OCI-LY3 (cell line): ENCODE measurements at regions not wholly inside any gene's neighbourhood (a gene's known extent, or its start where the extent isn't known, plus 50 kb on each side); places are given as distances from the start of the nearest gene placed in this dataset.

Experiments used
- H2AFZ ChIP-seq: fragments of 200-600, 300-600 bp; shearing (Covaris generic); 2 replicates; pipeline ENCODE4 v1.6.0; 2014; ENCODE audit warnings: antibody characterized with exemption, low read depth, low read length
- H3K27ac ChIP-seq: fragments of 200-600, 300-600 bp; sonication (generic); 2 replicates; pipeline ENCODE4 v1.5.1; 2014; ENCODE audit warnings: mild to moderate bottlenecking, low read length, moderate library complexity, mixed read lengths
- H3K27me3 ChIP-seq: fragments of 200-600, 300-600 bp; sonication (generic); 2 replicates; pipeline ENCODE4 v1.6.1; 2014; ENCODE audit warnings: low read depth, low read length, mixed read lengths
- H3K36me3 ChIP-seq: fragments of 200-600, 300-600 bp; sonication (generic); replicated peaks from 2 replicates; pipeline ENCODE3; 2014; ENCODE audit warnings: low read depth, low read length, mixed read lengths
- H3K4me1 ChIP-seq: fragments of 300-600, 200-600 bp; sonication (generic); 2 replicates; pipeline ENCODE4 v1.6.1; 2014; ENCODE audit warnings: low read length, mixed read lengths
- H3K4me2 ChIP-seq: fragments of 200-600, 300-600 bp; sonication (generic); 2 replicates; pipeline ENCODE4 v1.6.1; 2014; ENCODE audit warnings: low read length, mixed read lengths
- H3K4me3 ChIP-seq: fragments of 300-600, 200-600 bp; sonication (generic); 2 replicates; pipeline ENCODE4 v1.5.1; 2014; ENCODE audit warnings: antibody characterized with exemption, mild to moderate bottlenecking, low read length, moderate library complexity
- H3K79me2 ChIP-seq: fragments of 300-600, 200-600 bp; shearing (Covaris generic); 2 replicates; pipeline ENCODE4 v1.6.1; 2014; ENCODE audit warnings: mild to moderate bottlenecking, low read length, mixed read lengths
- H3K9ac ChIP-seq: fragments of 300-600, 200-600 bp; shearing (Covaris generic); 2 replicates; pipeline ENCODE4 v1.6.0; 2014; ENCODE audit warnings: mild to moderate bottlenecking, low read length, moderate library complexity
- H3K9me3 ChIP-seq: fragments of 200-600, 300-600 bp; shearing (Covaris generic); 2 replicates; pipeline ENCODE4 v1.6.1; 2014; ENCODE audit warnings: low read length, mixed read lengths; ENCODE audit not compliant: insufficient read depth
- H4K20me1 ChIP-seq: fragments of 200-600, 300-600 bp; sonication (generic); 2 replicates; pipeline ENCODE4 v1.6.1; 2016; ENCODE audit warnings: low read length, mixed read lengths; ENCODE audit not compliant: insufficient read depth
- EZH2phosphoT487 ChIP-seq: fragments of 200-600 bp; shearing (Covaris generic); IDR thresholded peaks from 2 replicates; pipeline ENCODE4 v1.6.1; 2018; ENCODE audit warnings: antibody characterized with exemption, mixed run types, low read depth
- TF ChIP-seq, protein P1 (sequence below): fragments of 200-600, 300-600 bp; sonication (generic); IDR thresholded peaks from 2 replicates; pipeline ENCODE4 v1.5.1; 2014; ENCODE audit warnings: antibody characterized with exemption, low read length, low read depth

DNA sequence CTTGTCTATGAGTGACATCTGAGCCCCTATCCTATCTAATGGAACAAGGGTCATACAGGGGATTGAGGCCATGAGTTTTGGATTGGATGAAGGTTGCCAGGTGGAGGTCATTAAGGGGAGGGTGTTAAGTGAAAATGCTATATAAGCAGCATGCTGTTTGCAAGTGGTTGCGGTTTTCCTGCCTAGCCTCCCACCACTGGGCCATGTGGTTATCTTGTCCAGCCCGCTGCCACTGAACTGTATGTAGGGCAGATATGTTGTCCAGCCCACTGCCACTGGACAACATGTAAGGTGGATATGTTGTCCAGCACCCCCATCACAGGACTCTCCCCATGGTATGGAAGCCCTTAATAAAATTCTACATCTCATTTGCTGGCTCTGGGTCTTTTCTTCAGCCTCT is 200.0 kb downstream of the FGF10 start:
- no peaks in the 10 kb centered on the region for H3K4me1 ChIP-seq
- no peak overlapping the region for H2AFZ ChIP-seq
- H3K27ac ChIP-seq, result no peak overlapping the region
- H3K36me3 ChIP-seq, result no peaks in the 10 kb centered on the region
- H3K27me3 ChIP-seq, result no peaks in the 10 kb centered on the region
- no peak overlapping the region for H3K4me2 ChIP-seq
- H3K4me3 ChIP-seq, result no peak overlapping the region
- no peaks in the 10 kb centered on the region for H4K20me1 ChIP-seq
- no peak for TF ChIP-seq EZH2phosphoT487
- TF ChIP-seq, protein P1, sequence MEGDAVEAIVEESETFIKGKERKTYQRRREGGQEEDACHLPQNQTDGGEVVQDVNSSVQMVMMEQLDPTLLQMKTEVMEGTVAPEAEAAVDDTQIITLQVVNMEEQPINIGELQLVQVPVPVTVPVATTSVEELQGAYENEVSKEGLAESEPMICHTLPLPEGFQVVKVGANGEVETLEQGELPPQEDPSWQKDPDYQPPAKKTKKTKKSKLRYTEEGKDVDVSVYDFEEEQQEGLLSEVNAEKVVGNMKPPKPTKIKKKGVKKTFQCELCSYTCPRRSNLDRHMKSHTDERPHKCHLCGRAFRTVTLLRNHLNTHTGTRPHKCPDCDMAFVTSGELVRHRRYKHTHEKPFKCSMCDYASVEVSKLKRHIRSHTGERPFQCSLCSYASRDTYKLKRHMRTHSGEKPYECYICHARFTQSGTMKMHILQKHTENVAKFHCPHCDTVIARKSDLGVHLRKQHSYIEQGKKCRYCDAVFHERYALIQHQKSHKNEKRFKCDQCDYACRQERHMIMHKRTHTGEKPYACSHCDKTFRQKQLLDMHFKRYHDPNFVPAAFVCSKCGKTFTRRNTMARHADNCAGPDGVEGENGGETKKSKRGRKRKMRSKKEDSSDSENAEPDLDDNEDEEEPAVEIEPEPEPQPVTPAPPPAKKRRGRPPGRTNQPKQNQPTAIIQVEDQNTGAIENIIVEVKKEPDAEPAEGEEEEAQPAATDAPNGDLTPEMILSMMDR, result no peak
- no peak overlapping the region for H3K9ac ChIP-seq
- no peaks in the 10 kb centered on the region for H3K9me3 ChIP-seq
- H3K79me2 ChIP-seq, result no peaks in the 10 kb centered on the region

DNA sequence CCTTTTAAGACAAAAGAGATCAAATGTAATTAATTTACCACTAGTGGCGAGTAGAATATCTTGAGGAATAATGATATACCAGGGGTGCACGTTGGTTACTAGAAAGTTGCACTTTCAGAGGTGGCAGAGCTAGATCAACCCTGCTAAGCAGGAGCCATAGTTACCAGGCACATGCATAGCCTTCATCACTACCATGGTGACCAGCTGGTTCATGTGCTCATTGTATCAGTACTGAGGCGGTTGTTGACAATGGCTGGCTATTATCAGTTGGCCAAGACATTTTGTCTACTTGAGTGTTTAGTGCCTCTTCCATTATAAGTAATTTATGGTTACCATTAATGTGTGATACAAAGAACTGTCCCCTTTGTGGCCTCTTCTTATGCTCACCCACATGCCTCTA is 201.2 kb downstream of the FGF10 start:
- Histone ChIP-seq H3K36me3 (no peaks in the 10 kb centered on the region), H3K27ac (no peak overlapping the region), H4K20me1 (no peaks in the 10 kb centered on the region), H3K79me2 (no peaks in the 10 kb centered on the region), H3K4me1 (no peaks in the 10 kb centered on the region), H3K9me3 (no peaks in the 10 kb centered on the region), H3K9ac (no peak overlapping the region), H2AFZ (no peak overlapping the region), H3K27me3 (no peaks in the 10 kb centered on the region), H3K4me3 (no peak overlapping the region), H3K4me2 (no peak overlapping the region)
- TF ChIP-seq, protein P1, result no peak
- no peak for TF ChIP-seq EZH2phosphoT487

DNA sequence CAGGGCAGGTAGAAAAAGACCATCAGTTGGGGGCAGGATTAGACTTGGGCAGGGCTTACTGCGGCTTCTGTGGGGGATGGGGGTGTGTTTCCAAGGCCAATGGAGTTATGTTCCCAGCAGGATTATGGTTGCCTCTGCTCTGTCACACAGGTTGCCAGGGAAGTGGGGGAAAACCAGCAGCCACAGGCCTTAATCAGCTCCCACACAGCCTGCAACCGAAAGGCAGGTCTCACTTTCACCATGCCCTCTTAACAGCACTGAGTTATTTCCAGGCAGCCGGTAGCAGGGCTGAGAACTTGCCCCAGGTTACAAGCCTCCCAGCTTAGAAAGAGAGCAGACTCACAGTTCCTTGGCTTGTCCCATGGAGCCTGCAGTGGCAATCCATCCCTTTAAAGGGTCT is 205.5 kb downstream of the FGF10 start:
- Histone ChIP-seq H3K9ac (no peak overlapping the region), H3K4me1 (no peaks in the 10 kb centered on the region), H3K4me3 (no peak overlapping the region), H3K4me2 (no peak overlapping the region), H3K27me3 (no peaks in the 10 kb centered on the region), H2AFZ (no peak overlapping the region), H3K36me3 (no peaks in the 10 kb centered on the region), H3K27ac (no peak overlapping the region), H4K20me1 (no peaks in the 10 kb centered on the region), H3K79me2 (no peaks in the 10 kb centered on the region), H3K9me3 (no peaks in the 10 kb centered on the region)
- no peak for TF ChIP-seq EZH2phosphoT487
- TF ChIP-seq, protein P1, result no peak

DNA sequence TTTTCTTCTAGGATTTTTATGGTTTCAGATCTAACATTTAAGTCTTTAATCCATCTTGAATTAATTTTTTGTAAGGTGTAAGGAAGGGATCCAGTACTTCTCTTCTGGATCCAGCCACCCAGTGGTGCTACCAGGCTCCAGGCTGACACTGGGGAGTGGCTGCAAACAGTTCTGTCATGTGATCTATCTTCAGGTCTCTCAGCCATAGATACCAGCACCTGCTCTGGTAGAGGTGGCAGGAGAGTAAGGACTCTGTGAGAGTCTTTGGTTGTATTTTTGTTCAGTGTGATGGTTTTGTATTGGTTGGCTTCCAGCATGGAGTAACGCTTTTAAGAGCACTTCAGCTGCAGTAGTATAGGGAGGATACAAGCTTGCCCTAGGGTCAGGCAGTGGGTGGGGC is 205.9 kb downstream of the FGF10 start:
- no peaks in the 10 kb centered on the region for H3K4me1 ChIP-seq
- no peak overlapping the region for H3K9ac ChIP-seq
- no peak overlapping the region for H2AFZ ChIP-seq
- no peaks in the 10 kb centered on the region for H3K36me3 ChIP-seq
- H3K79me2 ChIP-seq, result no peaks in the 10 kb centered on the region
- no peak overlapping the region for H3K27ac ChIP-seq
- H4K20me1 ChIP-seq, result no peaks in the 10 kb centered on the region
- no peaks in the 10 kb centered on the region for H3K27me3 ChIP-seq
- no peak overlapping the region for H3K4me3 ChIP-seq
- H3K9me3 ChIP-seq, result no peaks in the 10 kb centered on the region
- H3K4me2 ChIP-seq, result no peak overlapping the region
- no peak for TF ChIP-seq EZH2phosphoT487
- TF ChIP-seq, protein P1, result no peak
